ENCODE measurements at regions not wholly inside any gene's neighbourhood (a gene's known extent, or its start where the extent isn't known, plus 50 kb on each side); places are given as distances from the start of the nearest gene placed in this dataset.

GRCh38 chr3:117515309-117515708 is 805.7 kb downstream of the TUSC7 start:
- Histone ChIP-seq H3K27me3 (no peaks in the 10 kb centered on the region), H3K4me1 (no peaks in the 10 kb centered on the region), H3K9me3 (no peaks in the 10 kb centered on the region), H3K27ac (no peak overlapping the region), H3K4me3 (no peak overlapping the region), H3K36me3 (no peaks in the 10 kb centered on the region)
- intact Hi-C loops (cut with DNase I; ENCODE audit: low total_unique reads): no loop called here
- no peak for DNase-seq
- TF ChIP-seq, protein P1, sequence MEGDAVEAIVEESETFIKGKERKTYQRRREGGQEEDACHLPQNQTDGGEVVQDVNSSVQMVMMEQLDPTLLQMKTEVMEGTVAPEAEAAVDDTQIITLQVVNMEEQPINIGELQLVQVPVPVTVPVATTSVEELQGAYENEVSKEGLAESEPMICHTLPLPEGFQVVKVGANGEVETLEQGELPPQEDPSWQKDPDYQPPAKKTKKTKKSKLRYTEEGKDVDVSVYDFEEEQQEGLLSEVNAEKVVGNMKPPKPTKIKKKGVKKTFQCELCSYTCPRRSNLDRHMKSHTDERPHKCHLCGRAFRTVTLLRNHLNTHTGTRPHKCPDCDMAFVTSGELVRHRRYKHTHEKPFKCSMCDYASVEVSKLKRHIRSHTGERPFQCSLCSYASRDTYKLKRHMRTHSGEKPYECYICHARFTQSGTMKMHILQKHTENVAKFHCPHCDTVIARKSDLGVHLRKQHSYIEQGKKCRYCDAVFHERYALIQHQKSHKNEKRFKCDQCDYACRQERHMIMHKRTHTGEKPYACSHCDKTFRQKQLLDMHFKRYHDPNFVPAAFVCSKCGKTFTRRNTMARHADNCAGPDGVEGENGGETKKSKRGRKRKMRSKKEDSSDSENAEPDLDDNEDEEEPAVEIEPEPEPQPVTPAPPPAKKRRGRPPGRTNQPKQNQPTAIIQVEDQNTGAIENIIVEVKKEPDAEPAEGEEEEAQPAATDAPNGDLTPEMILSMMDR (IDR thresholded peaks at IDR 0.05): no peak

- intact Hi-C loops (cut with DNase I; ENCODE audit: low total_unique reads): no loop called here
- TF ChIP-seq, protein P1 (IDR thresholded peaks at IDR 0.05): no peak
Measured at GRCh38 chr3:117518364-117518763, 808.8 kb downstream of the TUSC7 start.

DNA sequence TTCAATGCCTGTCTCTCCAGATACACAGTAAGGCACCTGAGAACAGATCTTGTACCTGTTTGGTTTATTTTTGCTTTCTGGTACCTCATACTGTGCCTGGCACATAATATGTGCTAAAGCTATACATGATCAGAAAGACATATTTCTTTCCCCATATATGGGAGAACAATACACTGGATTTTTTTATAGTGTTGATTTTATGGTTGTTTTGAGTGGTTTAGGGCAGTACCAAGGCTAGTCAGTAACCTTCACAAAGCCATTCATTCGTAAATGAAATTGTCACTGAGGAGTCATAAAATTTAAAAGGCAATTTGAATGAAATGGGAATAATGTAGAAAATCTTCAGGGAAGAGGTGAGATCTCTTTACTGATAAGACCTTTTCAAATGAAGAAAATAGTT is 810.2 kb downstream of the TUSC7 start:
- Histone ChIP-seq H3K4me1 (no peaks in the 10 kb centered on the region), H3K27ac (no peak overlapping the region), H3K9me3 (no peaks in the 10 kb centered on the region), H3K4me3 (no peak overlapping the region), H3K36me3 (no peaks in the 10 kb centered on the region), H3K27me3 (no peaks in the 10 kb centered on the region)
- no peak for DNase-seq
- intact Hi-C loops (cut with DNase I; ENCODE audit: low total_unique reads): loop anchor here (10.0 kb wide), 2 partner anchors 655 to 745 kb away; no protein-coding TSS in a partner anchor
- TF ChIP-seq, protein P1 (IDR thresholded peaks at IDR 0.05): no peak

More at GRCh38 chr3:117518364-117518763, 808.8 kb downstream of the TUSC7 start:
- Histone ChIP-seq H3K36me3 (no peaks in the 10 kb centered on the region), H3K9me3 (no peaks in the 10 kb centered on the region), H3K4me1 (no peaks in the 10 kb centered on the region), H3K4me3 (no peak overlapping the region), H3K27ac (no peak overlapping the region), H3K27me3 (no peaks in the 10 kb centered on the region)
- no peak for DNase-seq

DNA sequence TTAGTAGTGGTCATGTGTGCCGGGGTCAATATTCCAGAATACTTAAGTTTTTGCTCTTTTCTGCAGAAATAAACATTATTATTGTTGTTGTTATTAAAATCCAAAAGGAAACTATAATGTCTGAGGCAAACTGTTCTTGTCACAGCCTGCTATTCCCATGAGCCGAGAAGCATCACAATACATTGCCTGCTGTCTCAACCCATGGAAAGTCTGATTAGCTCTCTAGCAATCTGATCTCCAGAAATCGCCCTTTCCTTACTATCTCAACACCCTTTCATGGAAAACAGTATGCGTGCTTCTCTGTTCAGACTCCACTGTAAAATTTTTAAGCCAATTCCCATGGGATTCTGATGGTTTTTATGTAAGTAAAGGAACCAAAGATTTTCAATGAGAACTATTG is 811.0 kb downstream of the TUSC7 start:
- H3K4me1 ChIP-seq: no peaks in the 10 kb centered on the region
- H3K27me3 ChIP-seq: no peaks in the 10 kb centered on the region
- no peaks in the 10 kb centered on the region for H3K9me3 ChIP-seq
- intact Hi-C loops (cut with DNase I; ENCODE audit: low total_unique reads): loop anchor here (10.0 kb wide), 2 partner anchors 656 to 746 kb away; no protein-coding TSS in a partner anchor
- H3K36me3 ChIP-seq: no peaks in the 10 kb centered on the region
- H3K27ac ChIP-seq: no peak overlapping the region
- DNase-seq: no peak
- no peak overlapping the region for H3K4me3 ChIP-seq
- TF ChIP-seq, protein P1 (IDR thresholded peaks at IDR 0.05): no peak

GRCh38 chr3:117523418-117523817 is 813.8 kb downstream of the TUSC7 start:
- Histone ChIP-seq H3K4me1 (no peaks in the 10 kb centered on the region), H3K27ac (no peak overlapping the region), H3K27me3 (no peaks in the 10 kb centered on the region), H3K36me3 (no peaks in the 10 kb centered on the region), H3K4me3 (no peak overlapping the region), H3K9me3 (no peaks in the 10 kb centered on the region)
- no peak for DNase-seq
- intact Hi-C loops (cut with DNase I; ENCODE audit: low total_unique reads): loop anchor here (10.0 kb wide), 2 partner anchors 659 to 749 kb away; no protein-coding TSS in a partner anchor
- TF ChIP-seq, protein P1 (IDR thresholded peaks at IDR 0.05): no peak

- intact Hi-C loops (cut with DNase I; ENCODE audit: low total_unique reads): loop anchor here (10.0 kb wide), 2 partner anchors 660 to 750 kb away; no protein-coding TSS in a partner anchor
- DNase-seq: no peak
- no peaks in the 10 kb centered on the region for H3K36me3 ChIP-seq
Measured at GRCh38 chr3:117524890-117525289, 815.3 kb downstream of the TUSC7 start.

More at GRCh38 chr3:117524890-117525289, 815.3 kb downstream of the TUSC7 start:
- Histone ChIP-seq H3K4me1 (no peaks in the 10 kb centered on the region), H3K4me3 (no peak overlapping the region), H3K27me3 (no peaks in the 10 kb centered on the region), H3K9me3 (no peaks in the 10 kb centered on the region), H3K27ac (no peak overlapping the region)
- TF ChIP-seq, protein P1 (IDR thresholded peaks at IDR 0.05): no peak
